ENCODE measurements at regions not wholly inside any gene's neighbourhood (a gene's known extent, or its start where the extent isn't known, plus 50 kb on each side); places are given as distances from the start of the nearest gene placed in this dataset.
"Not testable (repeated sequence)": the region's sequence is repeated elsewhere in the genome, so short reads cannot be mapped to it uniquely, and the experiment has no call there.

GRCh38 chr4:54403700-54404453 lies 174.8 kb downstream of the PDGFRA start:
- no peak for DNase-seq (ENCODE audit: low read depth)

- not testable (repeated sequence) for DNase-seq (ENCODE audit: low read depth)
These were observed 180.3 kb downstream of the PDGFRA start for GRCh38 chr4:54409270-54409817.

DNA sequence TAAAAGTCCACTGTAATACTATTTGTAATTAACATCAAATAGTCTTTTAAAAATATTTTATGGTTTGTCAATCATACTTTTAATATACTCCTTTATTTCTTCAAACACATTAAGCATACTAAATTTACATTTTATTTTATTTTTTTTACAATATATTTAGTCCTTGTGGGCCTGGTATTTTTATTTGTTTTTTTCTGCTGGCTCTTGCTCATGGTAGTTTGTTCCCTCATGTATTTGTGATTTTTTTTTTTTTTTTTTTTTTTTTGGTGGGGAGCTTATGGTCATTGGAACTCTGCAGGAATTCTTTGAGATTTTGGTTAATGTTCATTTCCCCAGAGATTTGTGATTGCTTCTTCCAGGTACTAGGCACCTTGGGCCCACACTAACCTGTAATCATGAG lies 185.5 kb downstream of the PDGFRA start:
- DNase-seq (ENCODE audit: low read depth), result no peak

DNA sequence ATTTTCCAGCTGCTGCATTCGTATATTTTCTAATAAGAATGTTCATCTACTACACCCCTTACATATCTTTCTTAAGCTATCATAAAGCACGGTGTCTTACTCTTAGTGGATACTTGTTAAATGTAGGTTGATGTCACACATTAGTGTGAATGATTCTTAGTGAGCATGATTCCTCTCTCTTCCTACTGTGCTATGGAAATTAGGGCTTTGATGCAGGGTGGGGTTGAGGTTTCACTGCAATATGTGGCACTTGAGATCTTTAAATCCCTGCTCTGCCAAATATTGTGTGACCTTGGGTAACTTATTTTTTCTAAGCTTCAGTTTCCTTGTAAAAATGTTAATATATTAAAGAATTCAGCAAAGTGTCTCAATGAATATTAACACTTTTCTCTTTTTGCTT lies 188.4 kb downstream of the PDGFRA start:
- DNase-seq (ENCODE audit: low read depth), result no peak

DNA sequence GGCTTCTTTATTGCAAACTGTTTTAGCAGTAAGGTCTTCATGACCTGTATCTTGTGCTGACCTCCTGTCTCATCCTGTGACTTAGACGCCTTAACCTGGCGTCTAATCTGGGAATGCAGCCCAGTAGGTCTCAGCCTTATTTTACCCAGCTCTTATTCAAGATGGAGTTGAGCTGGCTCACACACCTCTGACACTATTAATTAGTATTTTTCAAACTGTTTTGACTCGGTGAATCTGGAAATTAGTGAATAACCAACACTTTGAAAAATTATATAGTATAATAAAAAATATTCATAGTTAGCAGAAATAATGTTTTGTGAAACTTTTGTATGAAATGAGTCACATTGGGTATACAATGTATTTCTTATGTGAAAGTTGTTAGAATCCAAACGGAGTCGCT lies 189.4 kb downstream of the PDGFRA start:
- no peak for DNase-seq (ENCODE audit: low read depth)

DNA sequence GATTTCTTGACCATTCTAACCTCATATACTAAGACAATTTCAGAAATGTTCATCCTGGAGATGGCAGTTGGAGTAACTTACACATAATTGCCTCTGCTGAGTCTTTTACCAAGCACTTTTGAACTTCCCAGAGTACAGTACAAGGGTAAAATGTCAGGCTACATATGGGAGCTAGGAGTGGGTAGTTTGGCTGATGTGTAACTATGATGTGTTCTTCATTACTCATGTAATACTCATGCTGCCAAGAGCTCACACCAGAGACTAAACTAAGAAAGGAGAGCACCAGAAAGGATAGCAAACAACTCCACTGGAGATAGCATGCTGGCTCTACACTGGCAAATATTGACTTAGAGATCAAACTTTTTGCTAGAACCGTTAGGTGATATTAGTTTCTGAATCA lies 194.0 kb downstream of the PDGFRA start:
- DNase-seq (ENCODE audit: low read depth), result no peak

- DNase-seq (ENCODE audit: low read depth), result no peak
These were observed 198.7 kb downstream of the PDGFRA start for GRCh38 chr4:54427826-54428225.

DNA sequence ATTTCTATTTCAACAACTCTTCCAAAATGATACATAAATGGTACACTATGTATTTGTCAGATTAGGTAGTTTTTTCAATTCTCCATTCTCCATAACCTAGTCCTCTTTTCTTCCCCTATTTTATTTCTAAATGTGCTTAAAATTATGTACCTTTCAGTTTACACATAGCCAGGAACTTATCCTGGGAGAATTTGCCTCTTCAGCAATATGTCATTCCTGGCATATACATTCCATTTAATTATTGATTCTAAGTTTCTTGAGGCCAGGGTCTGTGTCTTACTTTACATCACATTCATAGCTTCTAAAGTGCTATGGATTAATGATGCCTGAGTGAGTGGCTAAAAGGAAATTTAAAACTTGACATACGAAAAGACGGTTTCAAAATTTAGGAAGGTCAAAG lies 199.8 kb downstream of the PDGFRA start:
- no peak for DNase-seq (ENCODE audit: low read depth)

GRCh38 chr4:54433686-54434085 lies 204.6 kb downstream of the PDGFRA start:
- peak; percentile 10 for DNase-seq (ENCODE audit: low read depth)

DNA sequence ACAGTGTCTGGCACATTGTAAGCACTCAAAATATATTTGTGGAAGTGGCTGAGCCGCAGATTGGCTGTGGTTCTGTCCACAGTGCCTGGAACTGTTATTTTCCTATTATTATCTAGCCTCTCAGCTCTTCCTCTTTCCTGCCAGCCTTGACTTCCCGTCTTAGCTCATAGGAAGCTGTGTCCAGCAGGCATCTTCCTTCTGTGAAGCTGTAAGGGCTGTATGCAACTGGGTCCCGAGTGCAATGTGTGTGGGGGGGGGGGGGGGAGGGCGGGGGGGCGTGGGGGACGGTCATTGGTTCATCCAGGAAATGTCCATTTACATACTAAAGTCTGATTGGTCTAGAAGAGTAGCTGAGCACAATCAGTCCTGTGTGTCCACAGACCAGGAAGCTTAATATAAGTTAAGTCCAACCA lies 210.7 kb downstream of the PDGFRA start:
- peak; percentile 30 for DNase-seq (ENCODE audit: low read depth)

GRCh38 chr4:54440394-54441136 lies 211.5 kb downstream of the PDGFRA start:
- DNase-seq (ENCODE audit: low read depth), result peak; percentile 17

- DNase-seq (ENCODE audit: low read depth), result no peak
These were observed 211.9 kb upstream of the KIT start for GRCh38 chr4:54445866-54446265.

GRCh38 chr4:54446581-54446980 lies 211.2 kb upstream of the KIT start:
- DNase-seq (ENCODE audit: low read depth), result peak; percentile 1

GRCh38 chr4:54447304-54447703 lies 210.5 kb upstream of the KIT start:
- no peak for DNase-seq (ENCODE audit: low read depth)

DNA sequence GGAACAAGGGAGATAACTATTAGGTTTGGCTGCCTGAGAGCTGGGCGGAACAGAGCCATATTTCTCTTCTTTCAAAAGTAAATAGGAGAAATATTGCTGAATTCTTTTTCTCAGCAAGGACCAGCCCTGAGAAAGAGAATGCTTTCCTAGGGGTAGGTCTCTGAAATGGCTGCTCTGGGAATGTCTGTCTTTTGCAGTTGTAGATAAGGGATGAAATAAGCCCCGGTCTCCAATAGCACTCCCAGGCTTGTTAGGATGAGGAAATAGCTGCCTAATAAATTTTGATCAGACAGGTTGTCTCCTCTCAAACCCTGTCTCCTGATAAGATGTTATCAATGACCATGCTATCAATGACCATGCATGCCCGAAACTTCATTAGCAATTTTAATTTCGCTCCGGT lies 207.8 kb upstream of the KIT start:
- no peak for DNase-seq (ENCODE audit: low read depth)

DNA sequence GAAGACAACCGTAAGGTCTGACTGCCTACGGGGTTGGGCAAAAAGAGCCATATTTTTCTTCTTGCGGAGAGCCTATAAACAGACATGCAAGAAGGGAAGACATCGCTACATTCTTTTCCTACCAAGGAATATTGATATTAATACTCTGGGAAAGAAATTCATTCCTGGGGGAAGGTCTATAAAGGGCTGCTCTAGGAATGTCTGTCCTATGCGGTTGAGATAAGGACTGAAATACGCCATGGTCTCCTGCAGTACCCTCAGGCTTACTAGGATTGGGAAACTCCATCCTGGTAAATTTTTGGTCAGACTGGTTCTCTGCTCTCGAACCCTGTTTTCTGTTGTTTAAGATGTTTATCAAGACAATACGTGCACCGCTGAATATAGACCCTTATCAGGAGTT lies 190.8 kb upstream of the KIT start:
- DNase-seq (ENCODE audit: low read depth), result not testable (repeated sequence)

DNA sequence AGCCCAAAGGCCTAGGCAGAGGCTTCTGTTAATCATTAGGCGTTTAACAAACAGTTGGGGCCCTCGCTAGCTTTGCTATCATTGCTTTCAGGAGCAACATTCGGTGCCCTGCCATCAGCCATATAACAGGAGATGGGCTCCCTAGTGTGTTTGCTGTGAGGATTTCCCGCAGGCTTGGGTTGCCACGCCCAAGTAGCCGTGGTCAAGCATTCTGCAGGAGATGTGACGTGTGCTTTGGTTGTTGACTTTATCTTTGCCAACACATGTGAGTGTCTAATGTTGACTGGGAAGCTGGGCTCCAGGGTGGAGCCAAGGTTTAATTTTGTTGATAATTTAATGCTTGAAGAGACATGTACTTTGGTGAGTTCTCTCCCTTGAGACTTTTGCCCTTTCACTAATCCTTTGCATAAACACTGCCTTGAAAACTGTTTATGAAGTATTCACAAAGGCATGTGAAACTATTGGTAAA lies 184.6 kb upstream of the KIT start:
- no peak for DNase-seq (ENCODE audit: low read depth)

DNA sequence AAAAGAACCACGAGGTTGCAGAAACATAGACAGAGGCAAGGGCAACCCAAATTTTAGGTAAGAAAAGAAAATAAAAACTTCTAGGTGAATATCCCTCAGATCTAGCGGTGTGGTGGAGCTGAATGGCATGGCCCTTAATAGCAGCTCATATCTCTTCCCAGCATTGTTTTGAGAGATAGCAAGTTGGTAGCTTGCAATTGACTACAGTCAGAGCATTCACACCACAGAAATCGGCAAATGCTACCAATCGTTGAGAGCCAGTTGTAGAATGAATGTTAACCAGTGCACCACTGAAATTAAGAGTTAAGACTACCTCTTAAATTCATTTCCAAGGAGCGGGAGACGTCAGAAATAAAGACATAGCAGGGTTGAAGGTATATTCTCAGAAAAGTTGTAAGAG lies 184.0 kb upstream of the KIT start:
- no peak for DNase-seq (ENCODE audit: low read depth)

DNA sequence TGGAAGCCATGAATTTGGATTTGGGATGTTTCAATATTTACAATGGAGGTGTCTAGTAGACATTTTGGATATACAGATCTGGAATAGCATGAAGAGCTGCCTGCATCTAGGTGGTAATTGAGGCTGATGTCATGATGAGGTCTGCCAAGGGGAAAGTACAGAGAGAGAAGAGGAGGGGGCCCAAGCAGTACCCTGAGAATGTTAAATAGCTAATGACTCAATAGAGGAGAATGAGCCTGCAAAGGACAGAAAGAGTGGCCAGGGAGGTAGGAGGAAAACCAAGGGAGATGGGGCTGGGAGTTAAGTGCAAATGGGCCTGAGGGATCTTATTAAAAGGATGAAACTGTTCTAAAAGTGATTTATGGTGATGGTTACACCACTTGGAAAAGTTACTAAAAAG lies 182.2 kb upstream of the KIT start:
- DNase-seq (ENCODE audit: low read depth), result no peak

- DNase-seq (ENCODE audit: low read depth), result no peak
These were observed 175.1 kb upstream of the KIT start for GRCh38 chr4:54482529-54483200.

DNA sequence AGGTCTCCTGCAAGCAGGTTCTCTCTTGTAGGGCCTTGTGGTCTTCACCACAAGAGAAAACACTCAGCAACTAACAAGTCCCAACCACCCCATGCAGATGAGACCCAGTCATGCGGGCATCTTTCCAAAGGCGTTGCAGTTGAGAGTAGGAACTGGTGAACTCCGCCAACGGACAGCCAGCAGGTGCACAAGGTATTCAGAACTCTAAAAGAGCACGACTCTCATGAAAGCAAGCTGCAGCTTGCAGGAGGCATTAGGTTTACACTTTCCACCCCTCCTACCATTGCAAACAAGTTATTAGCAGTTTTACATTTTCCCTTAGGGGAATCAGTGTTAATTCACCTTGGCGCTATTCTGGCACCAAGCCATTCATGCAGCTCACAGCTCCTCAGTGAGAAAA lies 173.4 kb upstream of the KIT start:
- DNase-seq (ENCODE audit: low read depth), result no peak

DNA sequence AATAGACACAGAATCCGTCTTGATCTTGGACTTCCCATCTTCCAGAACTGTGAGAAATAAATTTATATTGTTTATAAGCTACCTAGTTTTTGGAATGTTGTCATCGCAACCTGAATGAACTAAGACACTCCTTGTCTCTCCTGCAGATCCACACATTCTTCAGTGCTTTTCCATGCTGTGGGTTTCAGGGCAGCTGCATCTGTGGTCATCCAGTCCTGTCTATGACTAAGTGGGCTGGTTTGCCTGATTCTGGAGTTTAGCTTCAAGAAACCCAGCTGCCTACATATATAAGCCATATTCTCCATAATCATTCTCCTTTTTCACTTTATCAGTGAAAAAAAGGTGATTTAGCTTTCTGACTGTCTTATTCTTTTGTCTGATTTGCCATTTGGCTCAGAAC lies 170.3 kb upstream of the KIT start:
- no peak for DNase-seq (ENCODE audit: low read depth)

DNA sequence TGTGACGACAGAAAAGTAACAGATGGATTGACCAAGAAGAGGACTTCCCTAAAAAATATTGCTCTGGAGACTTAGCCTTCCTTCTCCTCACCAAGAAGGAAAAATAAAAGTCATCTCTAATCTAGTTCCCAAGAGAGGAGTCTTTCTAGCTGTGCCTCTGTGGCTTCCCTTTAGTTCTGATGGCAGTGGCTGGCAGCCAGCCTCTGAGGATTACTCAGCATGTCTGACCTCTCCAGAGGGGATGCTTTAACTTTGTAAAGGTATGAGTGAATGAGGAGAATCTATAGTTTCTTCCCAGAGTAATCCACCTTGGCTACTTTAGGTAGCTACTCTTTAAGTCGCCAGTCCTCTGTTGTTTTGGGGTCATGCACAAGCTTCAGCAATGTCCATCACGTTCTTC lies 163.9 kb upstream of the KIT start:
- DNase-seq (ENCODE audit: low read depth), result no peak
